GM21360 (cell line): ENCODE measurements at regions not wholly inside any gene's neighbourhood (a gene's known extent, or its start where the extent isn't known, plus 50 kb on each side); places are given as distances from the start of the nearest gene placed in this dataset.
"Not testable (repeated sequence)": the region's sequence is repeated elsewhere in the genome, so short reads cannot be mapped to it uniquely, and the experiment has no call there.

ENCODE experiments used
- ATAC-seq: cut with Tn5 transposase; IDR thresholded peaks from one replicate; pipeline ENCODE4 v1.9.1; 2021; ENCODE audit warnings: mild to moderate bottlenecking, moderate library complexity; ENCODE audit not compliant: unreplicated experiment

DNA sequence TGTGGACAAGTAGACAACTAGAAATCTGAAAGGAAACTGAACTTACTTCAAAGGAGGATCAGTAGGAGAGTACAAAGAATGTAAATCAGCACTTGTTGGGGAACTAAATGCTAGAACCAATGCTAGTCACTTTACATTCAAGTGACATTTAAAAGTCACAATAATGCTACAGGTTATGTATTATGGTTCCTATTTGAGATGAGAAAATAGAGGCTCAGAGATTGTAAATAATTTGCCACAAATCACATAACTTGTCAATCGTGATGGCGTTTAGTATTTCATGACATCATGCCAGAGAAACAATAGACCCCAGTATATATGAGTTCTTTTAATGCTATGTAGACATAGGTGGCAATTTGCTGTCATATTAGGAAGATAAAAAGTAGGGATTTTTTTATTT is 467.8 kb upstream of the CBLB start:
- ATAC-seq: no peak

DNA sequence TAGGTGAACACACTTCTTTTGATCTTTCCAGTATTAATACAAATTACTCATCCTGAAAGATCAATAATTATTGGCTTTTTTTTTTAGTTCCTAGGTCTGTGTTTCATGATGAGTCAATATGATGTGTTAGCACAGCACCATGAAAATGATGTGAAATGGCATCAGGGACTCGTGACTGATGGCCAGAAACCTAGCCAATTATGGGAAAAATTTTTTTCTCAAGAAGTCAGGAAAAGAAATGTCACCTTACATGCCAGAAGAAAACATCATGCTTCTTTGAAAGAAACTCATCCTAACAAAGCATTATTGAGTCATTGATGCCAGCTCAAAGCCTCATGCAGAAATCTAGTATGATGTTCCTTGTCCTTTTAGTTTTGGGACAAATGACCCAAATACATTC is 468.3 kb upstream of the CBLB start:
- no peak for ATAC-seq

DNA sequence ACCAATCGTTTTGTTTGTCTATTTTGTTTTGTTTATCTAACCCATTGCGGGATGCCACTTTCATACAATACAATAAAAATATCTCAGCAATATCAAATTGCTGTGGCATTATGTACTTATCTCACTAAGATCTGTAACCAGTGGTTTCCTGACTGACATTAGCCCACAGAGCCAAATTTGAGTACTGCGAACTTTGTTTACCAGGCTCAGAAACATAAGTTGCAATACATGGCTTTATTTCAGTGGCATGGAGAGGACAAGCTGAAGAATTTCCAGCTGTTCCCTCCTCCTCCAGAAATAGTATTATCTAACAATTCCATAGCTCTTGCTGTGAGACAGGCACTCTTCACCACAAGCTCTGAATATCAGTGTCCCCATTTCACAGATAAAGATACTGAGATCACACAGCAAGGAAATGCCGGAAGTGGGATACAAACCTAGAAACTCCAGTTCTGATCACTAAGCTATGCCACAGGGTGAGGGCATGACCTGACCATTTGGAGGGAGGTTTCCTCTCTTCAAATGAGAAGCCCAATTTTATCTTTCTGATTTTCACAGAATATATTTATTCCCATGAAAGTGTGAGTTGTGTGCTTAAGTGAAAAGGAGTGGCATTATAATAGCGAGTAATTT is 469.9 kb upstream of the CBLB start:
- no peak for ATAC-seq

DNA sequence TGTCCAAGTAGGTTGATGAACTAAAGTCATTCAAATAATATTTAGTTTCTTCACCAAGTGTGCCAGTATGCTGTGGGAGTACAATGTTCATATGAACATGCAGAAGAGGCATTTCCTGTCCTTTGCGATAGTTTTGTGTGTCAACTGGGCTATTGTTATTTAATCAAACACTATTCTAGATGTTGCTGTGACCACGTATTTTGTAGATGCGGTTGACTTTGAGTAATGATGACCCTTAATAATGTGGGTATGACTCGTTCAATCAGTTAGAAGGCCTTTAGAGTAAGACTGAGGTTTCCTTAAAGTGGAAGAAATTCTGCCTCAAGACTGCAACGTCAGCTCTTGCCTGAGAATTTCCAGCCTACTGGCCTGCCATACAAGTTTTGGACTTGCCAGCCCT is 470.7 kb upstream of the CBLB start:
- no peak for ATAC-seq

DNA sequence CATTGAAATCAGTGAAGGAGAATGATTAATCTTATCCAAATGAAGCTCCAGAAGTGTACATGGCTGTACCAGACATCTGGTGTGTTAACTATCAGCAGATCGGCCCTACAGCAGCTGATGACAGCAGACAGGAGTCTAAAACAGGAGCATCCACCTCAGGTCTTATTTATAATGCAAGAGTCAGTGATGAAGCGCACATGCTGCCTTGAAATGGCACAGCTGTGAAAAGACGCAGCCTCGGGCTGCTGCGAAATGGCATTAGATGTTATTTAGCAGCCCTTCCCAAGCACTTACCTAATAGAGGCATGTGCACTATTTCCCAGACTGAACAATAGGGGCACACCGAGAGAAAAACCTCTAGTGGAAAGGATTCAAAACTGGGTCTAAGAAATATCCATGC is 472.3 kb upstream of the CBLB start:
- ATAC-seq: no peak

DNA sequence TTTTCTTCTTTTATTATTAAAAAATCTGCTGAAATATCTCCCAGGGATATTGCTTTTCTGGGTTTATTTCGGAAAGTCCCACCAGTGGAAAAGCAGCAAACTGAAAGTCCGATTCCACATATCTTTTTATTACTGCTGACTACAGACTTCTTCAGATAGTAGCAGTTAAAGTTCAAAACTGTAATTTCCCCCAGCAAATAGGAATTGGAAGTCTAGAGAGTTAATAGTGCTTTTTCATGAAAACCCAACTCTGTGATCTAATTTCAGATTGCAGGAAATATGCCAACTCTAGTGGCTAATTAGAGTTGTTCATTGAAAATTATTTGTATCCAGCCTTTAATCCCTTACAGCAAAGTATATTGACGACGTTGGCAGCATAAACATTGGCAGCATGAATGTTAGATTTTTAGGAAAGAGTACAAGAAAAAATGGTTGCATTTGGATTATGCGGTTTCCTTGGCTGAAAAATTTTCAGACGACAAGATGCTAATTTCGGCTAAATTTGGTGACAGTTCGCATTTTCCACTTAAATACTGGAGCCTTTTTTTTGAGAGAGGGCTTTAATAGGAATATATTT is 472.9 kb upstream of the CBLB start:
- no peak for ATAC-seq

DNA sequence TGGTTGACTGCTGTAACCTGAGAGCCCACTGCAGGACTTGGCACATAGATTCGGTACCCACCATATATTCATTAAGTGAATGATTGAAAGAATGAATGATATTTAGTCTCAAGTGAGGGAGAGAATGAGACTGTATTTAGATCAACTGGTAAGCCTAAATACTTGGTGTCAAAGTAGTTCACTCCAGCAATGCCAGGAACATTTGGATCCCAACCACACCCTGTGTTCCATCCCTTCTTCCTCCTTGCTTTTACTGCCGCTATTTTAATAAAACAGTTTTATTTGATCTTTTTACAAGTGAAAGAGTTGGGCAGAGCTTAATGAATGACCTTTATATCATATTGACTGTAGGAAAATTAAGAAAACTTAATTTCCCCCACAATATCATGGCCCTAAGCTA is 473.6 kb upstream of the CBLB start:
- ATAC-seq: no peak

DNA sequence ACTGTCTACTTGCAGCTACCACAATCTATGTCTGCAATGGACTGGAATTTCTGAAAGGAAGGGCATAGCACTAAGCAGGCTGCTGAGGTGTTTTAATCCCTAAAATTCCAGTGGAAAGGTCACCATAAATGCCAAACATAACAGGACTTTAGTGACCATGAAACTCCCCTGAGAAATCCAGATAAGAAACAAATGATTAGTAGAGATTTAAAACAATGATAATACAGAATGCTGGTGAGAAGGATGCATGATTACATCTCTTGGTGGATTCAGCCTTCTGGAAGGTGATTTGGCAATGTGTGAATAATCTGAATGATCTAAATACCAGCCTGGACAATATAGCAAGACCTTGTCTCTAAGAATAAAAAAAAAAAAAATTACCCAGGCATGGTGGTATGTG is 475.0 kb upstream of the CBLB start:
- ATAC-seq: no peak

DNA sequence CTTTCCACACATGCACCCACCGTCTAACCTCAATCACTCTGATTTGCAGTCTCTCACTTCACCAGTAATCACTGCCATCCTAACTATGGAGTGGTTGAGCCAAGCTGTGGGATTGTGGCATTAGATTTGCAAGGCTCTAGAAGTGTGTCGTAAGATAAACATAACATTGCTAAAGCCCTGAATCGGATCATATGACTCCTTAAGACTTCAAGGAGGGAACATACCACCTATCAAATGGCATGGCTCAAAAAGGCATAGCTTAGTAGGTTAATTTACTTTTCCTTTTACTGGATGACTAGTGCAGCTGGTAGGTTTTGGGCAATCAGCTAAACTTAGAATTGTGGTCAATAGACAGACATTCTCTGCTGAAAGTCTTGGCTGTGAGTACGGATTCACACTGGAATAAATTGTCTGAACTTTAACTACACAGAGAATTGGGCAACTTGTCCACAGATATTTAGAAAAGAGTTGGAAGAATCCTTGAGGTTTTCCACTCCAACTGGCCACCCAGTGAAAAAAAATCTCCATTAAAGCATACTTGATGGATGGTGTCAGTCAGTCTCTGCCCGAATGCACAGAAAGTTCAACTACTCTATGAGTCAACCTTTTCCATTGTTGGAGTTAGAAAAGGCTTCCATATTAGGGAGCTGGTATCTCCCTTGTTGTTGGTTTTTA is 476.7 kb upstream of the CBLB start:
- ATAC-seq: no peak

DNA sequence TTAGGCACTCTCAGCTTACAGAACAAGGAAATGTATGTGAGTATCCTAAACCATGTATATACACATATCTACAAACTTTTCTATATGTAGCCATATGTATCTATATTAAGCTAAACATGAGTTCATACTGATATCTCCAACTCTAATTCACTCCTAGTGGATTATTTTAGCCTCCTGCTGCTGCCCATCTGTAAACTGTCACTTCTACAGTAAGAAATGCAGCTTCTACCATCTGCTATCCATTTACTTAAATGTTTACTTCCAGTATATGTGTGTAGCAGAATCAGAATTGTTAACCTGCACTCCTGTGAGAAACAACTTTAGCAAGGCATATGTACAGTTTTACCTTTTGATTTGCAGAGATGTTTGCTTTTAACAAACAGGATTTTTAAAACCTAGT is 478.5 kb upstream of the CBLB start:
- no peak for ATAC-seq

DNA sequence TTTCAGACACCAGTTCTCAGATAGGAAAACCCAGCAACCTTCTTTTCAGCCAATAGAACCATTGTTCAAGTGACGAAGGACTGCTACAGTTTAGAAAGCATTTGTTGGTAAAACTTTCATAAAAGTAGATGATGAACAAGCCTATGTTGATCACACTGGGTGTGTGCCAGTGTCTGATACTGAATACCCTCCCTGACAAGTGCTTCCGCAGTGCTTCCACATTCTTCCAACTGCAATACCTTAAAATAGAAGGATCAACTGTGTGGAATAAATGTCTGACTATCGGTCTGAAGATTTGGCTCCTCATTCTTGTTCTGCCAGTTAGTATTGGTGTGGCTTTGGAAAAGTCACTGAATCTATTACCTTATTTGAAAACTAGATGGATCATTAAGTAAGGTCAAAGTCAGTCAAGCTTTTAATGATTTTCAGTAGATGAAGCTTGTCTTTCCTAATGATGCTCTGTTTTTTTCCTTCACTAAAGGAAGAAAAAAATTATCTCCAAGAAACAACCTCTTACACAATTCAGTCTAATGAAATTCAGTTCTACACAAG is 479.4 kb upstream of the CBLB start:
- no peak for ATAC-seq

DNA sequence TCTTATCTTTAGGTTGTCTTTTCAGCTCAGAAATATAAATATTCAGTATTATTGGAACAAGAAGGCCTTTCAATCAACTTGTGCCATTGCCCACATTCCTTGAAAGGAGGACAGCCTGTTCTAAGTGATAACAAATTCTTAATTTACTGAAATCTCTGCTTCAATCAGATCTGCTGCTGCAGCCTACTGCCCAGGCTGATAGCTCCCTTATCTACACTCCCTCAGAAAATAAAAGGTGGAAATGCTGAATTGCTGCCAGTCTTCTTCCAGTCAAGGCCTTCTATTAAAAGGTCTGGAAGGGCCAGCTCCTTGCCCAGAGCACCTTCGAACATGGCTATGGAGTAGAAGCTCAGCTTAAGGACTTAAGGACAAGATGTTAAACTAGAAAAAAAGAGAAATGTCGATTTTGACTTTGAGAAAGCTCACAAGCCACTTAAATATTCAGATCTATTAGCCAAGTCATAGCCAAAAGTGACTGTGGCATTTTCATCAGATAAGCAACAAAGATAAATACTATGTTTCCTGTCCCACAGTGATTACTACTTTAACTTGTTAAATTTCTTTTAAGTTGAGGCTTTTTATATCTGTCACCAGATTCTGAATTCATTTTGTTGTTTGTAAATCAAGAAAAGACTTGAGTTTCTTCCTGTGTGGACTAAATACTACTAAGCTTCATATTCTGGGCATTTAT is 480.5 kb upstream of the CBLB start:
- ATAC-seq: no peak

DNA sequence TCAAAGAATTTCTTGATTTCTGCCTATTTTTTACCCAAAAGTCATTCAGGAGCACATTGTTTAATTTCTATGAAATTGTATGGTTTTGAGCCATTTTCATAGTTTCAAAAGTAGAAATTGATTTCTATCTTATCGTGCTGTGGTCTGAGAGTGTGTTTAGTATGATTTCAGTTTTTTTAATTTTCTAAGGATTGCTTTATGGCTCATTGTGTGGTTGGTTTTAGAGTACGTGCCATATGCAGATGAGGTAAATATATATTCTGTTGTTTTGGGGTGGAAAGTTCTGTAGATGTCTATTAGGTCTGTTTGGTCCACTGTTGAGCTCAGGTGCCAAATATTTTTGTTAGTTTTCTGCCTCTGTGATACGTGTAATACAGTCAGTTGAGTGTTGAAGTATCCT is 487.1 kb upstream of the CBLB start:
- no peak for ATAC-seq

DNA sequence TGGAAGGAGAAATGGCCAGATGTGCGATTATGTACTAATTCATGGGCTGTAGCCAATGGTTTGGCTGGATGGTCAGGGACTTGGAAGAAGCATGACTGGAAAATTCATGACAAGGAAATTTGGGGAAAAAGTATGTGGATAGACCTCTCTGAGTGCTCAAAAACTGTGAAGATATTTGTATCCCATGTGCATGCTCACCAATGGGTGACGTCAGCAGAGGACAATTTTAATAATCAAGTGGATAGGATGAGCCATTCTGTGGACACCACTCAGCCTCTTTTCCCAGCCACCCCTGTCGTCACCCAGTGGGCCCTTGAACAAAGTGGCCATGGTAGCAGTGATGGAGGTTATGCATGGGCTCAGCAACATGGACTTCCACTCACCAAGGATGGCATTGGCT is 490.9 kb upstream of the CBLB start:
- no peak for ATAC-seq

DNA sequence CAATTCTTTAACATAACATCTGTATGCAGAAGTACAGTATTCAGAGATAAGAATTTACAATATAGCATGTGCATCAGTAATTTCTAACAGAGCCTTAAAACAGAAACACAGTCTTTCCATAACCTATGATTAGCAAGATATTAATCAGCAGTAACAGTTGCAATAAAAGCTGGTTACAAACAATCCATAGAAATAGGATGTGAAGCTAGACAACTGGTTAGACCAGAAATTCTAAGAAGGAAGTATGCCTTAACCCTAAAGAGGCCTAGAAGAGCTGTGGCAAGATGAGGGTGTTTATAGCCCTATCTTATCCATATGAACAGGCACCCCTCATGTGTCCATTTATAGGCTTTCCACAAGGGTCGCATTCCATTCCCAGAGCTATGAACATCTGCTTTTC is 492.1 kb upstream of the CBLB start:
- not testable (repeated sequence) for ATAC-seq

DNA sequence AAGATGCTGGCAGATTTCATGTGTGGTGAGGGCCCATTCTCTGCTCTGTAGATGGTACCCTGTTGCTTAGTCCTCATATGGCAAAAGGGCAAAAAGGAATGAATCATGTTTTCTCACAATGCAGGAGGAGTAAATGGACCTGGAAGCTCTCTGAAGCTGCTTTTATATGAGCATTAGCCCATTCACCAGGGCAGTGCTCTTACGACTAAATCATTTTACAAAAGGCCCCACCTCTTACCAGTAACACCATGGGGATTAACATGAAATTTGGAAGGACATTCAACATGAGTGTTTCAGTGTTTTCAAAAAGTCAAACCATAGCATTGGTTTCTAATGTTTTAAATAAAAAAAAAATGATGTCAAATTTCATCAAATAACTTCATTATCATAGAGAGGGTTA is 495.7 kb upstream of the CBLB start:
- ATAC-seq: no peak

DNA sequence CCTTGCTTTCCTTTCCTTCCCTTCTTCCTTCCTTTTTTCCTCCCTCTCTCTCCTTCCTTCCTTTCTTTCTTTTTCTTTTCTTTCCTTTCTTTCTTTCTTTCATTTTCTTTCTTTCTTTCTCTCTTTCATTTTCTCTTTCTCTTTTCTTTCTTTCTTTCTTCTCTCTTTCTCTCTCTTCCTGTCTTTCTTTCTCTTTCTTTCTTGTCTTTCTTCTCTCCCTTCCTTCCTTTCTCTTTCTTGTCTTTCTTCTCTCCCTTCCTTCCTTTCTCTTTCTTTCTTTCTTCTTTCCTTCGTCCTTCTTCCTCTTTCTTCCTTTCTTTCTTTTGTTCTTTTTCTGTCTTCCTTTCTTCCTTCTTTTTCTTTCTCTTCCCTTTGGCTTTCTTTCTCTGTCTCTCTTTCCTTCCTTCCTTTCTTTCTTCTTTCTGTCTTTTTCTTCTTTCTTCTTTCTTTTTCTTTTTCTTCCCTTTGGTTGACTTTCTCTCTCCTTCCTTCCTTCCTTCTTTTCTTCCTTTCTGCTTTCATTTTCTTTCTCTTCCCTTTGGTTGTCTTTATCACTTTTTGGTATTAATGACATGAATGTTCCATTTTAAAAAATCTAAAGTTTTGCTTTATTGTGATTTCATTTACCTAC is 496.4 kb upstream of the CBLB start:
- ATAC-seq: no peak

DNA sequence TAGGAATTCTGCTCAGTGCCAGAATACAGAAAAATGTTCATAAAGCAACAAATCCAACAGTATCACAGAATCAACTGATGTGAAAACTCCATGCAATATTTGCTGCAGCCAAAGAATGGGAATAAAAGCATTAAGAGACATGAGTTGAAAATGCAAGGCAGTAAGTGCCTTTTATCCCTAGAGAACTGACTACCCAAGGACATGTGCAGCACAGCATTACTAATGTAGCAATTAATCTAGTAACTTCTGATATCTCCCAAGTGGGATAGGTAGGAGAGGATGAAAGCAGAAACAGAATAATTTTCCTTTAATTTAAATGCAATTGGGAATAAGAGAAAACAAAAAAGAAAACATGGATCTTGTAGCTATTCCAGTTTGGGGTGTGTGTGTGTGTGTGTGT is 497.5 kb upstream of the CBLB start:
- no peak for ATAC-seq

DNA sequence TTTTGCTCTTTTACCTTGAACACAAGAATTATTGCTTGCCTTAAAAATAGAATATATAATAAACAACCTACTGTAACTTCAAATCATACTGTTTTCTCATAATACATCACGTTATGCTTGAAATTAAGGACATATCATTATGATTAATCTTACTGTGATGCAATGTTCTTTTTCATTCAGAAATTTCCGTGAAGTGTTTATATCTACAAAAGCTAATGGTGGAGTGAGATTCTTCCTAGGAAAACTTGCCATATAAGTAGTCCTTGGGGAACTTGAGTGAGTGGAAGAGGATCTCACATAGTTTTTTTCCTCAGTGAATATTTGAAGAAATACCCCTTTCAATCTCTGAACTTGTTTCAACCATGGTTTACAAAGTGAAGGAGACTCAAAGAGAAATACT is 498.7 kb upstream of the CBLB start:
- ATAC-seq: no peak

DNA sequence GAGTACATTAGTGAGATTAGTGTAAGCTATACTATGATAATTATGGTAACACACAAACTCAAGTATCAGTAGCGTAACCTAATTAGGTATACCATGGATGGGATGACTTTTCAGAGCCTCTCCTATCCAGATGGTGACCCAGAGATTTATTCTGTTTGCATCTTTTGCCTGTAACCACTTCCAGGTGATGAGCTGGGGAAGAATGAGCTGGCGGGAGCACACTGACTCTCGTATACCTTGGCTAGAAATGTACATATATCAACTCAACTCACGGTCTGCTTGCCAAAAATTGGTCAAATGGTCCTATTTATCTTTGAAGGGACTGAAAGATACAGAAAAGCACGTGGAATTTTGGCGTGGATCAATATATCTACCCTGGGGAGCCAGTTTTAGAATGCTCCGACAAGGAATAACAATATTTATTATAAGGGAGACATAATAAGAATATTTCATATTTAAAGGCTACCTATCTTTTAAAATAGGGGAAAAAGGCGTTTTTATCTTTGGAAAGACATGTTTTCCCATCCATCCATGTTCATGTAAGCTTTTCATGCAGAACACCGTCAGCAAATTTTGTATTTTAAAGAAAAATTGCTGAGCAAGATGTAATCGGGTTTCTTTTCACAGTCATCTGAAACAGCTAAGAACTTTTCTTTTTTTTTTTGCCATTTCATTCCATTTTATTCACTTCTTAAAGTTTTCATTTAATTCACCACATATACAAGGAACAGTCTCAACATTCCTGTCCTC is 502.6 kb upstream of the CBLB start:
- ATAC-seq: no peak
